ENCODE measurements at regions not wholly inside any gene's neighbourhood (a gene's known extent, or its start where the extent isn't known, plus 50 kb on each side); places are given as distances from the start of the nearest gene placed in this dataset.
"Not testable (repeated sequence)": the region's sequence is repeated elsewhere in the genome, so short reads cannot be mapped to it uniquely, and the experiment has no call there.

DNA sequence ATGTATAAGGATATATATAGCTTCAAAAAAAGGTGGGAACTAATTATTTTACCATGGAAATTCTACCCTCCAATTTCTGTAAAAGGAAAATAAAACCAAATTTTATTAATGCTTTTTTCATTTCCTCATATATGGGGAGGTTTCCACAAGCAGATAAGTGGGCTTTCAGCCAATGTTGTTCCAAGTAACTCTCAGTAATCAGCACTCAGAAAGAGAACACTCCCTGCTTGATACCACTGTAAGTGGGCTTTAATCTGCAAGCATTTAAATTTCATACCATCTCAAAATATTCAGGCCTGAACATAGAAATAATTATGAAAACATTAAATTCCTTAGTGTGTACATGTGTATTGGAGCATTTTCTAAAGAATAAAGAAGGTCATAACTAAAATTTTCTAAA is 827.6 kb downstream of the C12orf50 start:
- Mint-ChIP-seq H3K36me3 (ENCODE audit: insufficient read depth) (no peaks in the 10 kb centered on the region), H3K4me1 (ENCODE audit: low read depth) (no peaks in the 10 kb centered on the region), H3K27ac (no peak overlapping the region), H3K4me3 (ENCODE audit: low read depth) (no peak overlapping the region), H3K9me3 (ENCODE audit: low read depth) (peaks cover 6% of the 10 kb centered on the region), H3K27me3 (no peaks in the 10 kb centered on the region)
- DNase-seq (ENCODE audit: low spot score, unreplicated experiment): no peak
- TF ChIP-seq, protein P1, sequence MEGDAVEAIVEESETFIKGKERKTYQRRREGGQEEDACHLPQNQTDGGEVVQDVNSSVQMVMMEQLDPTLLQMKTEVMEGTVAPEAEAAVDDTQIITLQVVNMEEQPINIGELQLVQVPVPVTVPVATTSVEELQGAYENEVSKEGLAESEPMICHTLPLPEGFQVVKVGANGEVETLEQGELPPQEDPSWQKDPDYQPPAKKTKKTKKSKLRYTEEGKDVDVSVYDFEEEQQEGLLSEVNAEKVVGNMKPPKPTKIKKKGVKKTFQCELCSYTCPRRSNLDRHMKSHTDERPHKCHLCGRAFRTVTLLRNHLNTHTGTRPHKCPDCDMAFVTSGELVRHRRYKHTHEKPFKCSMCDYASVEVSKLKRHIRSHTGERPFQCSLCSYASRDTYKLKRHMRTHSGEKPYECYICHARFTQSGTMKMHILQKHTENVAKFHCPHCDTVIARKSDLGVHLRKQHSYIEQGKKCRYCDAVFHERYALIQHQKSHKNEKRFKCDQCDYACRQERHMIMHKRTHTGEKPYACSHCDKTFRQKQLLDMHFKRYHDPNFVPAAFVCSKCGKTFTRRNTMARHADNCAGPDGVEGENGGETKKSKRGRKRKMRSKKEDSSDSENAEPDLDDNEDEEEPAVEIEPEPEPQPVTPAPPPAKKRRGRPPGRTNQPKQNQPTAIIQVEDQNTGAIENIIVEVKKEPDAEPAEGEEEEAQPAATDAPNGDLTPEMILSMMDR (IDR thresholded peaks at IDR 0.05; ENCODE audit: unreplicated experiment): no peak

GRCh38 chr12:87200289-87200979 is 828.8 kb downstream of the C12orf50 start:
- Mint-ChIP-seq H3K36me3 (ENCODE audit: insufficient read depth) (no peaks in the 10 kb centered on the region), H3K9me3 (ENCODE audit: low read depth) (no peaks in the 10 kb centered on the region), H3K4me1 (ENCODE audit: low read depth) (no peaks in the 10 kb centered on the region), H3K27me3 (no peaks in the 10 kb centered on the region), H3K4me3 (ENCODE audit: low read depth) (no peak overlapping the region), H3K27ac (no peak overlapping the region)
- TF ChIP-seq, protein P1 (IDR thresholded peaks at IDR 0.05; ENCODE audit: unreplicated experiment): no peak
- no peak for DNase-seq (ENCODE audit: low spot score, unreplicated experiment)

DNA sequence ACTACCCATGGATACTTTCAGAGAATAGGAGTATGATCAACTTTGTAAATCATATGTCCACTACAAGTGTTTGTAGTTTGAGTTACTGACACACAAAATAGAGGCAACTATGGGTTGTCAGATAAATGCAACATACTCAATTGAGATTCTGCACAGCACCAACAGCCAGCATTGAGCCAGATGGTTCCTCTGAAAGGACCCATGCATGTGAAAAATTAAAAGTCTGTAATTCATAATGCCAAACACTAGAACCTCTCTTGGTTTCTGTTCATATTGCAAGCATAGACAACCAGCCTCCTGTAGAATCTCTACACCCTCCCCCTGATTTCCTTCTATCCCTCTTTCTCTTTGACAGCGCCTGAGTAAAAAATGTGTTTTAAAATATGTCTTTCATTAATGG is 831.0 kb downstream of the C12orf50 start:
- TF ChIP-seq, protein P1 (IDR thresholded peaks at IDR 0.05; ENCODE audit: unreplicated experiment): no peak
- no peak overlapping the region for H3K27ac Mint-ChIP-seq
- no peak for DNase-seq (ENCODE audit: low spot score, unreplicated experiment)
- no peaks in the 10 kb centered on the region for H3K36me3 Mint-ChIP-seq (ENCODE audit: insufficient read depth)
- H3K9me3 Mint-ChIP-seq (ENCODE audit: low read depth): peaks cover 4% of the 10 kb centered on the region
- H3K27me3 Mint-ChIP-seq: no peaks in the 10 kb centered on the region
- no peak overlapping the region for H3K4me3 Mint-ChIP-seq (ENCODE audit: low read depth)
- no peaks in the 10 kb centered on the region for H3K4me1 Mint-ChIP-seq (ENCODE audit: low read depth)

DNA sequence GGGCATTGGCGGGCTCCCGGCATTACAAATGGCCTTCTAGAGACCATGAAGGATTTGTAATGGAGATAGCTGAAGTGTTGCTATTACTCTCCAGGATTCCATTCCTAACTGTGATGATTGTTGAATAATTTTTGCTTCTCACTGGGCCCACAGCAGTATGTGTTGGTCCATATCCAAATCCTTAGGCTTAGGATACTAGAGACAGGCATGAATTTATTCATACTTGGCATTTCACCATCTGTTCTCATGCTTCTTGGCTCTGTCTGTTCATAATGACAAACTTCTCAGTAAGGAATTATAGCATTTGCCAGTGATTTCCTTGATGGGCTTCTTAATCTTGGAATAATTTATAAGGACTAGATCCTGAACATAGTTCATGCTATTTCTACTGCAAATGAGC is 832.9 kb downstream of the C12orf50 start:
- no peaks in the 10 kb centered on the region for H3K4me1 Mint-ChIP-seq (ENCODE audit: low read depth)
- H3K9me3 Mint-ChIP-seq (ENCODE audit: low read depth): peaks cover 4% of the 10 kb centered on the region
- no peak for DNase-seq (ENCODE audit: low spot score, unreplicated experiment)
- no peaks in the 10 kb centered on the region for H3K27me3 Mint-ChIP-seq
- TF ChIP-seq, protein P1 (IDR thresholded peaks at IDR 0.05; ENCODE audit: unreplicated experiment): no peak
- no peaks in the 10 kb centered on the region for H3K36me3 Mint-ChIP-seq (ENCODE audit: insufficient read depth)
- H3K27ac Mint-ChIP-seq: no peak overlapping the region
- H3K4me3 Mint-ChIP-seq (ENCODE audit: low read depth): no peak overlapping the region

DNA sequence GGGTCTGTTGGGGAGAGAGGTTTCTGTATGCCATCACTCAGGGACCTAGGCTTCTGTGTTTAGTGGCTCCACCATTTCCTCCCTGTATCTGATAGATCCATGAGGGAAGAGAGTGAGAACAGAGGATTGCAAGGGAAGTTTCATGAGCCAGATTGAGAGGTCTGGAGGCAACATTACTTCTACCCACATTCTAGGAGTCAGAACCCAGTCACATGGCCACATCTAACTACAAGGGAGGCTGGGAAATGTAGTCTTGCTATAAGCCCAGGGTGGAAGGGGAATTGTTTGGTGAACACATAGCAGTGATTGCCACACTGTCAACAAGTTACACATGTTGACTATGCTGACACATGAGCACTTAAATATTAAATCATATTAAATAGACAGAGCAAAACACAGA is 834.8 kb downstream of the C12orf50 start:
- H3K9me3 Mint-ChIP-seq (ENCODE audit: low read depth); H3K36me3 Mint-ChIP-seq (ENCODE audit: insufficient read depth); H3K27me3 Mint-ChIP-seq; H3K4me3 Mint-ChIP-seq (ENCODE audit: low read depth); H3K27ac Mint-ChIP-seq; DNase-seq (ENCODE audit: low spot score, unreplicated experiment); H3K4me1 Mint-ChIP-seq (ENCODE audit: low read depth): not testable (repeated sequence)

- no peaks in the 10 kb centered on the region for H3K27me3 Mint-ChIP-seq
- peaks cover 2% of the 10 kb centered on the region for H3K4me1 Mint-ChIP-seq (ENCODE audit: low read depth)
- TF ChIP-seq, protein P1 (IDR thresholded peaks at IDR 0.05; ENCODE audit: unreplicated experiment): no peak
- no peak for DNase-seq (ENCODE audit: low spot score, unreplicated experiment)
- no peak overlapping the region for H3K27ac Mint-ChIP-seq
- H3K36me3 Mint-ChIP-seq (ENCODE audit: insufficient read depth): no peaks in the 10 kb centered on the region
- H3K4me3 Mint-ChIP-seq (ENCODE audit: low read depth): no peak overlapping the region
- H3K9me3 Mint-ChIP-seq (ENCODE audit: low read depth): peaks cover 3% of the 10 kb centered on the region
These were observed 843.8 kb downstream of the C12orf50 start for GRCh38 chr12:87185367-87185766.
